Breast epithelium (tissue), 4 donors: ENCODE measurements at regions not wholly inside any gene's neighbourhood (a gene's known extent, or its start where the extent isn't known, plus 50 kb on each side); places are given as distances from the start of the nearest gene placed in this dataset.

Experiments
- DNase-seq, 2 donors: peaks; one replicate each; pipeline ENCODE4 v3.0.0-alpha.2; 2019; ENCODE audit warnings: low spot score in 2 of 2
- H3K27ac ChIP-seq, 2 donors: fragments of 200-600 bp; sonication (generic) in 1 of 2; one replicate each; pipeline ENCODE4 v1.5.1; 2016 to 2019; ENCODE audit warnings: mild to moderate bottlenecking in 1 of 2
- H3K27me3 ChIP-seq, 2 donors: fragments of 200-600 bp; sonication (generic) in 1 of 2; one replicate each; pipeline versions ENCODE4 v1.5.1 to v1.6.0; 2017 to 2019; ENCODE audit warnings: control low read depth in 1 of 2, mild to moderate bottlenecking in 1 of 2
- H3K36me3 ChIP-seq: fragments of 200-600 bp; one replicate; pipeline ENCODE4 v1.5.1; 2019
- H3K4me1 ChIP-seq, 2 donors: fragments of 200-600 bp; sonication (generic); one replicate each; pipeline ENCODE4 v1.5.1; 2016 to 2019; ENCODE audit warnings: control low read depth in 1 of 2
- H3K4me3 ChIP-seq, 3 donors: fragments of 200-600 bp; sonication (generic); 1 replicate in 2 of 3; 2 replicates in 1 of 3; pipeline ENCODE4 v1.5.1; 2016 to 2019; ENCODE audit warnings: mild to moderate bottlenecking in 3 of 3, moderate library complexity in 2 of 3
- H3K9me3 ChIP-seq, 2 donors: fragments of 200-600 bp; sonication (generic) in 1 of 2; one replicate each; pipeline ENCODE4 v1.5.1; 2016 to 2019; ENCODE audit warnings: control low read depth in 1 of 2
- CTCF ChIP-seq, 3 donors: fragments of 450-650 bp; IDR thresholded peaks; one replicate each; pipeline ENCODE4 v1.5.1; 2016 to 2017; ENCODE audit warnings: antibody characterized with exemption in 3 of 3, mild to moderate bottlenecking in 3 of 3, moderate library complexity in 3 of 3
- POLR2A ChIP-seq: fragments of 450-650 bp; IDR thresholded peaks from one replicate; pipeline ENCODE4 v1.6.1; 2016; ENCODE audit warnings: antibody characterized with exemption, mild to moderate bottlenecking, moderate library complexity
- POLR2AphosphoS5 ChIP-seq, 3 donors: sonication (generic); formaldehyde crosslinking; IDR thresholded peaks; one replicate each; pipeline ENCODE4 v1.6.1; 2017; ENCODE audit warnings: antibody characterized with exemption in 3 of 3
- intact Hi-C: fragments of 100-400 bp; cut with DNase I; formaldehyde crosslinking; loops from one replicate; pipeline ENCODE4 v1.15.1; 2023; ENCODE audit warnings: low total_unique reads

- Histone ChIP-seq H3K9me3 (no peaks in the 10 kb centered on the region), H3K27ac (no peak overlapping the region), H3K4me1 (no peaks in the 10 kb centered on the region), H3K27me3 (no peaks in the 10 kb centered on the region), H3K4me3 (no peak overlapping the region), H3K36me3 (no peaks in the 10 kb centered on the region)
- intact Hi-C loops, result no loop called here
- TF ChIP-seq CTCF (IDR thresholded peaks at IDR 0.05) (no peak), POLR2A (no peak), POLR2AphosphoS5 (IDR thresholded peaks at IDR 0.05) (no peak)
- DNase-seq, result no peak
Measured at GRCh38 chr12:72197790-72198189, 74.4 kb upstream of the TRHDE start.

- Histone ChIP-seq H3K9me3 (no peaks in the 10 kb centered on the region), H3K4me1 (no peaks in the 10 kb centered on the region), H3K27me3 (no peaks in the 10 kb centered on the region), H3K4me3 (no peak overlapping the region), H3K27ac (no peak overlapping the region), H3K36me3 (no peaks in the 10 kb centered on the region)
- DNase-seq, result no peak
- TF ChIP-seq POLR2A (no peak), POLR2AphosphoS5 (IDR thresholded peaks at IDR 0.05) (no peak), CTCF (IDR thresholded peaks at IDR 0.05) (no peak)
- intact Hi-C loops, result no loop called here
Measured at GRCh38 chr12:72201457-72201856, 70.7 kb upstream of the TRHDE start.

- Histone ChIP-seq H3K9me3 (no peaks in the 10 kb centered on the region), H3K36me3 (no peaks in the 10 kb centered on the region), H3K27me3 (no peaks in the 10 kb centered on the region), H3K4me3 (no peak overlapping the region), H3K27ac (no peak overlapping the region), H3K4me1 (no peaks in the 10 kb centered on the region)
- no peak for TF ChIP-seq POLR2A
- TF ChIP-seq POLR2AphosphoS5 (IDR thresholded peaks at IDR 0.05), result no peak
- TF ChIP-seq CTCF (IDR thresholded peaks at IDR 0.05), result no peak
- no peak for DNase-seq
- intact Hi-C loops, result no loop called here
Measured at GRCh38 chr12:72203764-72204335, 68.3 kb upstream of the TRHDE start.

GRCh38 chr12:72207079-72207478 lies 65.1 kb upstream of the TRHDE start:
- Histone ChIP-seq H3K27ac (no peak overlapping the region), H3K4me1 (no peaks in the 10 kb centered on the region), H3K36me3 (no peaks in the 10 kb centered on the region), H3K27me3 (no peaks in the 10 kb centered on the region), H3K9me3 (no peaks in the 10 kb centered on the region), H3K4me3 (no peak overlapping the region)
- DNase-seq, result no peak
- intact Hi-C loops, result no loop called here
- TF ChIP-seq POLR2AphosphoS5 (IDR thresholded peaks at IDR 0.05) (no peak), CTCF (IDR thresholded peaks at IDR 0.05) (no peak), POLR2A (no peak)

- Histone ChIP-seq H3K4me1 (no peaks in the 10 kb centered on the region), H3K9me3 (no peaks in the 10 kb centered on the region), H3K36me3 (no peaks in the 10 kb centered on the region), H3K4me3 (no peak overlapping the region), H3K27ac (no peak overlapping the region), H3K27me3 (no peaks in the 10 kb centered on the region)
- intact Hi-C loops, result no loop called here
- no peak for TF ChIP-seq POLR2A
- no peak for TF ChIP-seq POLR2AphosphoS5 (IDR thresholded peaks at IDR 0.05)
- TF ChIP-seq CTCF (IDR thresholded peaks at IDR 0.05), result no peak
- no peak for DNase-seq
Measured at GRCh38 chr12:72207486-72208409, 64.4 kb upstream of the TRHDE start.
